Panc1 (cell line): ENCODE measurements at regions not wholly inside any gene's neighbourhood (a gene's known extent, or its start where the extent isn't known, plus 50 kb on each side); places are given as distances from the start of the nearest gene placed in this dataset.
"Not testable (repeated sequence)": the region's sequence is repeated elsewhere in the genome, so short reads cannot be mapped to it uniquely, and the experiment has no call there.

Experiments
- ATAC-seq: fragments of 200-7000 bp; cut with Tn5 transposase; 2 replicates; pipeline ENCODE4 v1.9.1; 2020; ENCODE audit warnings: mild to moderate bottlenecking, moderate library complexity
- BruUV-seq: library from RNA; stranded (reverse); fragments of 400-500 nt; replicated peaks from 2 replicates; lab custom pipeline; 2021; lab: Mats Ljungman, UMichigan
- CTCF ChIA-PET: fragments of 300-600 bp; sonication (Branson Sonifier 250); formaldehyde crosslinking; loops from one replicate; lab custom pipeline; 2022; ENCODE audit warnings: antibody characterized with exemption; lab: Charles Lee
- POLR2A ChIA-PET: fragments of 300-600 bp; sonication (Branson Sonifier 250); formaldehyde crosslinking; loops from one replicate; lab custom pipeline; 2022; ENCODE audit warnings: antibody characterized with exemption; lab: Charles Lee
- DNase-seq: peaks from one replicate; pipeline ENCODE4 v3.0.0-alpha.2; 2010; ENCODE audit warnings: low read depth, low spot score
- H3K27ac ChIP-seq: 2 replicates; pipeline ENCODE4 v1.5.1; 2011; ENCODE audit warnings: mild to moderate bottlenecking, low read length, inconsistent platforms
- H3K27me3 ChIP-seq: fragments of 200-500 bp; sonication (Bioruptor generic); 2 replicates; pipeline ENCODE4 v1.6.0; 2014; ENCODE audit warnings: low read length, inconsistent platforms; ENCODE audit not compliant: control insufficient read depth, insufficient read depth
- H3K36me3 ChIP-seq: fragments of 200-500 bp; sonication (Bioruptor generic); 2 replicates; pipeline ENCODE4 v1.5.1; 2014; ENCODE audit warnings: inconsistent platforms, mild to moderate bottlenecking, low read length, moderate library complexity; ENCODE audit not compliant: control insufficient read depth, insufficient read depth
- H3K4me1 ChIP-seq: 2 replicates; pipeline ENCODE4 v1.5.1; 2011; ENCODE audit warnings: inconsistent platforms, mild to moderate bottlenecking, low read length, moderate library complexity; ENCODE audit not compliant: control insufficient read depth, insufficient read depth
- H3K4me3 ChIP-seq, 2 experiments: 2 replicates each; pipeline ENCODE4 v1.5.1; 2011 to 2012; ENCODE audit warnings: low read depth in 2 of 2, low read length in 2 of 2, mild to moderate bottlenecking in 2 of 2, inconsistent platforms in 1 of 2, moderate library complexity in 1 of 2
- H3K9me3 ChIP-seq: fragments of 200-500 bp; sonication (Bioruptor generic); 2 replicates; pipeline ENCODE4 v1.5.1; 2014; ENCODE audit warnings: low read depth, mild to moderate bottlenecking, inconsistent platforms, low read length, moderate library complexity; ENCODE audit not compliant: control insufficient read depth, insufficient read depth
- POLR2AphosphoS5 ChIP-seq: IDR thresholded peaks from 2 replicates; pipeline ENCODE4 v1.6.1; 2012; ENCODE audit warnings: mild to moderate bottlenecking, low read depth, low read length, moderate library complexity
- SIN3A ChIP-seq: IDR thresholded peaks from 2 replicates; pipeline ENCODE4 v1.6.1; 2012; ENCODE audit warnings: low read depth, mild to moderate bottlenecking, low read length, moderate library complexity, borderline replicate concordance; ENCODE audit not compliant: insufficient read depth
- TCF7L2 ChIP-seq: IDR thresholded peaks from 2 replicates; pipeline ENCODE4 v1.6.1; 2011; ENCODE audit warnings: mild to moderate bottlenecking, low read depth, low read length, inconsistent platforms
- in situ Hi-C: cut with HindIII; loops from 2 replicates; pipeline ENCODE4 v1.10.0; 2016; ENCODE audit warnings: low sequenced_read_pairs, low pct_unique_long_range_greater_than_20kb
- intact Hi-C: fragments of 100-400 bp; cut with micrococcal nuclease; formaldehyde crosslinking; loops from one replicate; pipeline ENCODE4 v1.10.0; 2022; ENCODE audit not compliant: unreplicated experiment
- TF ChIP-seq, protein P1 (sequence below): fragments of 450-650 bp; IDR thresholded peaks from 2 replicates; pipeline ENCODE4 v1.5.1; 2017; ENCODE audit warnings: mild to moderate bottlenecking
- TF ChIP-seq, protein P2 (sequence below), 2 experiments: IDR thresholded peaks; 2 replicates each; pipeline ENCODE4 v1.6.1; 2011 to 2012; ENCODE audit warnings: low read depth in 2 of 2, control low read depth in 1 of 2, low read length in 1 of 2, mild to moderate bottlenecking in 1 of 2, moderate library complexity in 1 of 2; ENCODE audit not compliant: insufficient read depth in 1 of 2

DNA sequence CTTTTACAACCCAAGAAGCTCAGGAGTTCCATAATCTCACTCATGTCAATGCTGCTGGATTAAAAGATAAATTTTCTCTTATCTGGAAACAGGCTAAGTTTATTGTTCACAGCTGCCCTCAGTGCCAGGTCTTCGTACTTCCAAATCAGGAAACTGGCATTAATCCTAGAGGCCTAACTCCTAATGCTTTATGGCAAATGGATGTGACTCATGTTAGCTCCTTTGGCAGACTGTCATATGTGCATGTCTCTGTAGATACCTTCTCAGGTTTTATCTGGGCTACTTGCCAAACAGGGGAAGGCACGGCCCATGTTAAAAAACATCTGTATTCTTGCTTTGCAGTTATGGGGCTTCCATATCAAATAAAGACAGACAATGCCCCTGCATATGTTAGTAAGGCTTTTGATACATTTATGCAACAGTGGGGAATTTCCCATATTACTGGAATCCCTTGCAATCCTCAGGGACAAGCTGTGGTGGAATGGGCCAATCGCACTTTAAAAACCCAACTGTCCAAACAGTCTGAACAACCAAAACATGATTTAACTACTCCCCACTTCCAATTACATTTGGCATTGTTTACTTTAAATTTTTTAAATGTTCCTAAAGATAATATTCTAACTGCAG lies 570.8 kb upstream of the PTGER4 start:
- H3K27me3 ChIP-seq, H3K4me1 ChIP-seq, in situ Hi-C loops, POLR2A ChIA-PET, CTCF ChIA-PET, H3K27ac ChIP-seq, H3K4me3 ChIP-seq, BruUV-seq, H3K9me3 ChIP-seq, ATAC-seq, H3K36me3 ChIP-seq, intact Hi-C loops: not testable (repeated sequence)
- DNase-seq = peak; percentile 54

DNA sequence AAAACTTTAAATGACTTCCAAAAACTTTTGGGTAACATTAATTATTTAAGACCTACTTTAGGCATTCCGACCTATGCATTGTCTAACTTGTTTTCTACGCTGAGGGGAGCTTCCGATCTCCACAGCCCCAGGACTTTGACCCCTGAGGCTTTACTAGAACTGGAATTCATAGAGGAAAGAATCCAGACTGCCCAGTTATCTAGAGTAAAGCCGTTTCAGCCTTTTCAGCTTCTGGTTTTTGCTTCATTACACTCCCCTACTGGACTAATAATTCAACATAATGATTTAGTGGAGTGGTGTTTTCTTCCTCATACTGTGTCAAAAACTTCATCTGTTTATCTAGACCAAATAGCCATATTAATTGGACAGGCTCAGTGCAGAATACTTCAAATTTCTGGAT lies 571.9 kb upstream of the PTGER4 start:
- ATAC-seq, in situ Hi-C loops, H3K36me3 ChIP-seq, BruUV-seq, H3K27me3 ChIP-seq, intact Hi-C loops, DNase-seq, CTCF ChIA-PET, H3K4me3 ChIP-seq, H3K4me1 ChIP-seq, H3K27ac ChIP-seq, H3K9me3 ChIP-seq: not testable (repeated sequence)
- POLR2A ChIA-PET = interaction anchor here (0.7 kb wide), 1 partner anchor 1169 kb away, joined by 4 read pairs; no protein-coding TSS in a partner anchor

DNA sequence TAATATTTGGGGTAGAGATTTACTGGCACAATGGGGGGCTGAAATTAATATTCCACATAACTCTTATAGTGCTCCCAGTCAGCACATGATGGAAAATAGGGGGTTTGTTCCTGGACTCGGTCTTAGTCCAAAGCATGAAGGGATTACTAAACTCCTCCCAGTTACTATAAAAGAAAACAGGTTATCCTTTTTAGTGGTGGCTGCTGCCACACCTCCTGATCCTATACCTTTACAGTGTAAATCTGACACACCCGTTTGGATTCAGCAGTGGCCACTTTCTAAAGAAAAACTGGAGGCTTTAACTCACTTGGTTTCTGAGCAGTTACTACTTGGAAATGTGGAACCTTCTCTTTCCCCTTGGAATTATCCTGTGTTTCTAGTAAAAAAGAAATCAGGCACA lies 572.9 kb upstream of the PTGER4 start:
- DNase-seq = no peak
- CTCF ChIA-PET = no interaction called here
- intact Hi-C loops = no loop called here
- Histone ChIP-seq H3K27me3 (no peaks in the 10 kb centered on the region), H3K4me1 (no peaks in the 10 kb centered on the region), H3K9me3 (no peaks in the 10 kb centered on the region), H3K4me3 (no peak overlapping the region), H3K27ac (no peak overlapping the region), H3K36me3 (no peaks in the 10 kb centered on the region)
- BruUV-seq = no TSS peak
- TF ChIP-seq, protein P1, sequence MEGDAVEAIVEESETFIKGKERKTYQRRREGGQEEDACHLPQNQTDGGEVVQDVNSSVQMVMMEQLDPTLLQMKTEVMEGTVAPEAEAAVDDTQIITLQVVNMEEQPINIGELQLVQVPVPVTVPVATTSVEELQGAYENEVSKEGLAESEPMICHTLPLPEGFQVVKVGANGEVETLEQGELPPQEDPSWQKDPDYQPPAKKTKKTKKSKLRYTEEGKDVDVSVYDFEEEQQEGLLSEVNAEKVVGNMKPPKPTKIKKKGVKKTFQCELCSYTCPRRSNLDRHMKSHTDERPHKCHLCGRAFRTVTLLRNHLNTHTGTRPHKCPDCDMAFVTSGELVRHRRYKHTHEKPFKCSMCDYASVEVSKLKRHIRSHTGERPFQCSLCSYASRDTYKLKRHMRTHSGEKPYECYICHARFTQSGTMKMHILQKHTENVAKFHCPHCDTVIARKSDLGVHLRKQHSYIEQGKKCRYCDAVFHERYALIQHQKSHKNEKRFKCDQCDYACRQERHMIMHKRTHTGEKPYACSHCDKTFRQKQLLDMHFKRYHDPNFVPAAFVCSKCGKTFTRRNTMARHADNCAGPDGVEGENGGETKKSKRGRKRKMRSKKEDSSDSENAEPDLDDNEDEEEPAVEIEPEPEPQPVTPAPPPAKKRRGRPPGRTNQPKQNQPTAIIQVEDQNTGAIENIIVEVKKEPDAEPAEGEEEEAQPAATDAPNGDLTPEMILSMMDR = no peak
- TF ChIP-seq, protein P2, sequence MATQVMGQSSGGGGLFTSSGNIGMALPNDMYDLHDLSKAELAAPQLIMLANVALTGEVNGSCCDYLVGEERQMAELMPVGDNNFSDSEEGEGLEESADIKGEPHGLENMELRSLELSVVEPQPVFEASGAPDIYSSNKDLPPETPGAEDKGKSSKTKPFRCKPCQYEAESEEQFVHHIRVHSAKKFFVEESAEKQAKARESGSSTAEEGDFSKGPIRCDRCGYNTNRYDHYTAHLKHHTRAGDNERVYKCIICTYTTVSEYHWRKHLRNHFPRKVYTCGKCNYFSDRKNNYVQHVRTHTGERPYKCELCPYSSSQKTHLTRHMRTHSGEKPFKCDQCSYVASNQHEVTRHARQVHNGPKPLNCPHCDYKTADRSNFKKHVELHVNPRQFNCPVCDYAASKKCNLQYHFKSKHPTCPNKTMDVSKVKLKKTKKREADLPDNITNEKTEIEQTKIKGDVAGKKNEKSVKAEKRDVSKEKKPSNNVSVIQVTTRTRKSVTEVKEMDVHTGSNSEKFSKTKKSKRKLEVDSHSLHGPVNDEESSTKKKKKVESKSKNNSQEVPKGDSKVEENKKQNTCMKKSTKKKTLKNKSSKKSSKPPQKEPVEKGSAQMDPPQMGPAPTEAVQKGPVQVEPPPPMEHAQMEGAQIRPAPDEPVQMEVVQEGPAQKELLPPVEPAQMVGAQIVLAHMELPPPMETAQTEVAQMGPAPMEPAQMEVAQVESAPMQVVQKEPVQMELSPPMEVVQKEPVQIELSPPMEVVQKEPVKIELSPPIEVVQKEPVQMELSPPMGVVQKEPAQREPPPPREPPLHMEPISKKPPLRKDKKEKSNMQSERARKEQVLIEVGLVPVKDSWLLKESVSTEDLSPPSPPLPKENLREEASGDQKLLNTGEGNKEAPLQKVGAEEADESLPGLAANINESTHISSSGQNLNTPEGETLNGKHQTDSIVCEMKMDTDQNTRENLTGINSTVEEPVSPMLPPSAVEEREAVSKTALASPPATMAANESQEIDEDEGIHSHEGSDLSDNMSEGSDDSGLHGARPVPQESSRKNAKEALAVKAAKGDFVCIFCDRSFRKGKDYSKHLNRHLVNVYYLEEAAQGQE (IDR thresholded peaks at IDR 0.05; ENCODE audit: insufficient read depth in 1 of 2, low read depth in 2 of 2, low read length in 1 of 2) = no peak
- TF ChIP-seq SIN3A (no peak), TCF7L2 (no peak), POLR2AphosphoS5 (no peak)
- in situ Hi-C loops = no loop called here
- POLR2A ChIA-PET = no interaction called here
- no peak for ATAC-seq
